ENCODE measurements at regions not wholly inside any gene's neighbourhood (a gene's known extent, or its start where the extent isn't known, plus 50 kb on each side); places are given as distances from the start of the nearest gene placed in this dataset.
"Not testable (repeated sequence)": the region's sequence is repeated elsewhere in the genome, so short reads cannot be mapped to it uniquely, and the experiment has no call there.

GRCh38 chr2:242002944-242003343 lies 133.4 kb downstream of the RTP5 start:
- H2AFZ ChIP-seq (ENCODE audit: insufficient read depth, low read length, poor library complexity) = no peak overlapping the region
- H3K27me3 ChIP-seq (ENCODE audit: insufficient read depth, low read length) = no peaks in the 10 kb centered on the region
- H3K79me2 ChIP-seq (ENCODE audit: control insufficient read depth, insufficient read depth, low read length, poor library complexity) = no peaks in the 10 kb centered on the region
- H4K91ac ChIP-seq (ENCODE audit: low read depth, low read length) = no peak overlapping the region
- H3K4me2 ChIP-seq (ENCODE audit: low read length) = no peak overlapping the region
- no peak overlapping the region for H3K14ac ChIP-seq (ENCODE audit: low read length)
- H2BK12ac ChIP-seq (ENCODE audit: low read length) = no peak overlapping the region
- no peak overlapping the region for H3K4me3 ChIP-seq (ENCODE audit: low read depth, low read length)
- no peak overlapping the region for H3K4ac ChIP-seq (ENCODE audit: low read depth, low read length)
- no peaks in the 10 kb centered on the region for H3K79me1 ChIP-seq (ENCODE audit: low read length)
- DNase-seq = no peak
- H3K36me3 ChIP-seq (ENCODE audit: control insufficient read depth in 1 of 2, insufficient read depth in 2 of 2, low read length in 2 of 2) = no peaks in the 10 kb centered on the region
- peaks cover 15% of the 10 kb centered on the region for H3K9me3 ChIP-seq (ENCODE audit: insufficient read depth, low read depth, low read length)
- H3K23ac ChIP-seq (ENCODE audit: low read length) = no peak overlapping the region
- no peak overlapping the region for H2AK5ac ChIP-seq (ENCODE audit: low read length)
- H3K27ac ChIP-seq (ENCODE audit: low read depth, low read length) = no peak overlapping the region
- no peak overlapping the region for H3K9ac ChIP-seq (ENCODE audit: low read length)
- H3K18ac ChIP-seq (ENCODE audit: low read length) = no peak overlapping the region
- H4K12ac ChIP-seq (ENCODE audit: low read depth, low read length) = no peak overlapping the region
- WGBS (ENCODE audit: extremely low coverage, insufficient coverage, insufficient read length) = no CpG with 5 or more reads among the region's 13 CpGs
- H4K8ac ChIP-seq (ENCODE audit: low read depth, low read length) = no peak overlapping the region
- H3K4me1 ChIP-seq (ENCODE audit: control insufficient read depth in 1 of 2, insufficient read depth in 2 of 2, low read length in 2 of 2) = no peaks in the 10 kb centered on the region
- H2BK120ac ChIP-seq (ENCODE audit: insufficient read depth, low read length, poor library complexity) = no peak overlapping the region
- no peak overlapping the region for H2BK5ac ChIP-seq (ENCODE audit: low read depth, low read length, poor library complexity)

GRCh38 chr2:242004223-242004901 lies 134.8 kb downstream of the RTP5 start:
- Histone ChIP-seq H3K9me3 (ENCODE audit: insufficient read depth, low read depth, low read length) (peaks cover 14% of the 10 kb centered on the region), H3K23ac (ENCODE audit: low read length) (no peak overlapping the region), H3K4me2 (ENCODE audit: low read length) (no peak overlapping the region), H2BK12ac (ENCODE audit: low read length) (no peak overlapping the region), H3K14ac (ENCODE audit: low read length) (no peak overlapping the region), H2BK5ac (ENCODE audit: low read depth, low read length, poor library complexity) (no peak overlapping the region), H2BK120ac (ENCODE audit: insufficient read depth, low read length, poor library complexity) (no peak overlapping the region), H3K79me2 (ENCODE audit: control insufficient read depth, insufficient read depth, low read length, poor library complexity) (no peaks in the 10 kb centered on the region), H2AFZ (ENCODE audit: insufficient read depth, low read length, poor library complexity) (no peak overlapping the region), H3K79me1 (ENCODE audit: low read length) (no peaks in the 10 kb centered on the region), H2AK5ac (ENCODE audit: low read length) (no peak overlapping the region), H4K91ac (ENCODE audit: low read depth, low read length) (no peak overlapping the region), H3K27me3 (ENCODE audit: insufficient read depth, low read length) (no peaks in the 10 kb centered on the region), H3K36me3 (ENCODE audit: control insufficient read depth in 1 of 2, insufficient read depth in 2 of 2, low read length in 2 of 2) (no peaks in the 10 kb centered on the region), H3K18ac (ENCODE audit: low read length) (no peak overlapping the region), H4K8ac (ENCODE audit: low read depth, low read length) (no peak overlapping the region), H3K4me1 (ENCODE audit: control insufficient read depth in 1 of 2, insufficient read depth in 2 of 2, low read length in 2 of 2) (no peaks in the 10 kb centered on the region), H3K4me3 (ENCODE audit: low read depth, low read length) (no peak overlapping the region), H3K27ac (ENCODE audit: low read depth, low read length) (no peak overlapping the region), H4K12ac (ENCODE audit: low read depth, low read length) (no peak overlapping the region), H3K4ac (ENCODE audit: low read depth, low read length) (no peak overlapping the region), H3K9ac (ENCODE audit: low read length) (no peak overlapping the region)
- no CpG with 5 or more reads among the region's 30 CpGs for WGBS (ENCODE audit: extremely low coverage, insufficient coverage, insufficient read length)
- no peak for DNase-seq

GRCh38 chr2:242004902-242005230 lies 135.3 kb downstream of the RTP5 start:
- Histone ChIP-seq H3K4me2 (ENCODE audit: low read length) (no peak overlapping the region), H3K27me3 (ENCODE audit: insufficient read depth, low read length) (no peaks in the 10 kb centered on the region), H3K18ac (ENCODE audit: low read length) (no peak overlapping the region), H3K4ac (ENCODE audit: low read depth, low read length) (no peak overlapping the region), H3K79me2 (ENCODE audit: control insufficient read depth, insufficient read depth, low read length, poor library complexity) (no peaks in the 10 kb centered on the region), H2BK5ac (ENCODE audit: low read depth, low read length, poor library complexity) (no peak overlapping the region), H2AFZ (ENCODE audit: insufficient read depth, low read length, poor library complexity) (no peak overlapping the region), H2BK120ac (ENCODE audit: insufficient read depth, low read length, poor library complexity) (no peak overlapping the region), H3K9me3 (ENCODE audit: insufficient read depth, low read depth, low read length) (peaks cover 13% of the 10 kb centered on the region), H3K4me3 (ENCODE audit: low read depth, low read length) (no peak overlapping the region), H3K23ac (ENCODE audit: low read length) (no peak overlapping the region), H3K36me3 (ENCODE audit: control insufficient read depth in 1 of 2, insufficient read depth in 2 of 2, low read length in 2 of 2) (no peaks in the 10 kb centered on the region), H3K27ac (ENCODE audit: low read depth, low read length) (no peak overlapping the region), H3K4me1 (ENCODE audit: control insufficient read depth in 1 of 2, insufficient read depth in 2 of 2, low read length in 2 of 2) (no peaks in the 10 kb centered on the region), H4K91ac (ENCODE audit: low read depth, low read length) (no peak overlapping the region), H3K79me1 (ENCODE audit: low read length) (no peaks in the 10 kb centered on the region), H3K9ac (ENCODE audit: low read length) (no peak overlapping the region), H2BK12ac (ENCODE audit: low read length) (no peak overlapping the region), H3K14ac (ENCODE audit: low read length) (no peak overlapping the region), H4K12ac (ENCODE audit: low read depth, low read length) (no peak overlapping the region), H2AK5ac (ENCODE audit: low read length) (no peak overlapping the region), H4K8ac (ENCODE audit: low read depth, low read length) (no peak overlapping the region)
- no peak for DNase-seq
- WGBS (ENCODE audit: extremely low coverage, insufficient coverage, insufficient read length) = no CpG with 5 or more reads among the region's 7 CpGs

DNA sequence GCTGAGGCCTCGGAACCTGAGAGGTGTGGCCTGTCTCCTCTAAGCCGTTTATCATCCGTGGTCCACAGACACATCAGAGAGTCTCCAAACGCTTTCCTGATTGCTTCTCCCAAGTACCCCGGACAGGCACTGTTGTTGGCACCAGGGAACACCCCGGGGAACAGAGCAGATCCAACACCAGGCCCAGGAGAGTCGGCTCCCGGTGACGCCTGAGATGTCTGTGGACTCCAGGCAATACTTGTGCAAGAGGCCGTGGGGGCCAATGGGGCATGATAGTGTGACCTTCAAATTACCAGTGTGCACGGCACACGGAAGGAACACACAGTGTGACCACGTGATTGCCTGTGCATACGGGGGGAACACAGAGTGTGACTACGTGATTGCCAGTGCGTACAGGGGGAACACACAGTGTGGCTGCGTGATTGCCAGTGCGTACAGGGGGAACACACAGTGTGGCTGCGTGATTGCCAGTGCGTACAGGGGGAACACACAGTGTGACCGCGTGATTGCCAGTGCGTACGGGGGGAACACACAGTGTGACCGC lies 136.6 kb downstream of the RTP5 start:
- H3K18ac ChIP-seq (ENCODE audit: low read length); H3K79me2 ChIP-seq (ENCODE audit: control insufficient read depth, insufficient read depth, low read length, poor library complexity); H3K4ac ChIP-seq (ENCODE audit: low read depth, low read length); H2BK5ac ChIP-seq (ENCODE audit: low read depth, low read length, poor library complexity); H3K79me1 ChIP-seq (ENCODE audit: low read length); H3K9ac ChIP-seq (ENCODE audit: low read length); H2BK12ac ChIP-seq (ENCODE audit: low read length); H2AK5ac ChIP-seq (ENCODE audit: low read length); H3K36me3 ChIP-seq (ENCODE audit: control insufficient read depth in 1 of 2, insufficient read depth in 2 of 2, low read length in 2 of 2); H4K12ac ChIP-seq (ENCODE audit: low read depth, low read length); H3K23ac ChIP-seq (ENCODE audit: low read length); H4K8ac ChIP-seq (ENCODE audit: low read depth, low read length); H2AFZ ChIP-seq (ENCODE audit: insufficient read depth, low read length, poor library complexity); H3K4me1 ChIP-seq (ENCODE audit: control insufficient read depth in 1 of 2, insufficient read depth in 2 of 2, low read length in 2 of 2); H4K91ac ChIP-seq (ENCODE audit: low read depth, low read length); H3K4me2 ChIP-seq (ENCODE audit: low read length); H3K14ac ChIP-seq (ENCODE audit: low read length); DNase-seq; H3K27me3 ChIP-seq (ENCODE audit: insufficient read depth, low read length); H3K27ac ChIP-seq (ENCODE audit: low read depth, low read length); H2BK120ac ChIP-seq (ENCODE audit: insufficient read depth, low read length, poor library complexity): not testable (repeated sequence)
- WGBS (ENCODE audit: extremely low coverage, insufficient coverage, insufficient read length) = no CpG with 5 or more reads among the region's 25 CpGs
- H3K4me3 ChIP-seq (ENCODE audit: low read depth, low read length) = peak overlapping the region; percentile 37
- peaks cover 13% of the 10 kb centered on the region for H3K9me3 ChIP-seq (ENCODE audit: insufficient read depth, low read depth, low read length)

All from trophoblast cell (in vitro differentiated cells and primary cell).